LNCAP (cell line): ENCODE measurements at regions not wholly inside any gene's neighbourhood (a gene's known extent, or its start where the extent isn't known, plus 50 kb on each side); places are given as distances from the start of the nearest gene placed in this dataset.

Experiments
- CTCF ChIP-seq: fragments of 450-650 bp; IDR thresholded peaks from 2 replicates; pipeline ENCODE4 v1.5.1; 2017; ENCODE audit warnings: mild to moderate bottlenecking

GRCh38 chr10:94220717-94221116 lies 142.0 kb downstream of the NOC3L start:
- TF ChIP-seq CTCF: no peak

GRCh38 chr10:94223702-94224370 lies 138.9 kb downstream of the NOC3L start:
- TF ChIP-seq CTCF: no peak

GRCh38 chr10:94224656-94225055 lies 138.1 kb downstream of the NOC3L start:
- TF ChIP-seq CTCF: no peak

GRCh38 chr10:94225589-94225988 lies 137.2 kb downstream of the NOC3L start:
- TF ChIP-seq CTCF: no peak

- TF ChIP-seq CTCF: no peak
These were observed 132.5 kb downstream of the NOC3L start for GRCh38 chr10:94230134-94230785.

- TF ChIP-seq CTCF: no peak
These were observed 129.9 kb downstream of the NOC3L start for GRCh38 chr10:94232711-94233383.

- TF ChIP-seq CTCF: no peak
These were observed 127.3 kb downstream of the NOC3L start for GRCh38 chr10:94235461-94235860.
